ENCODE measurements at regions not wholly inside any gene's neighbourhood (a gene's known extent, or its start where the extent isn't known, plus 50 kb on each side); places are given as distances from the start of the nearest gene placed in this dataset.
A peak's percentile ranks its signal among the peaks of the same experiment; 100 is the strongest.

GRCh38 chr11:76721755-76722677, 51.5 kb upstream of the LRRC32 start:
- Histone ChIP-seq H3K36me3 (ENCODE audit: insufficient read depth in 1 of 2, low read depth in 1 of 2) (no peaks in the 10 kb centered on the region), H3K9me3 (no peaks in the 10 kb centered on the region), H3K4me3 (peak overlapping the region; percentile 18), H3K27me3 (ENCODE audit: insufficient read depth in 3 of 3, low read length in 2 of 3) (peaks cover 0 to 7% (median 0%) of the 10 kb centered on the region in 3 donors), H3K4me1 (peaks cover 8% of the 10 kb centered on the region), H3K27ac (no peak overlapping the region)
- DNase-seq (peak; percentile 86 to 90), ATAC-seq (peak; percentile 86 to 98 (median 94))
- peak; percentile 84 for TF ChIP-seq CTCF (IDR thresholded peaks at IDR 0.05)
- intact Hi-C loops (cut with DNase I) = loop anchor here in 1 of 2 donors (10.0 kb wide), 1 partner anchor 373 kb away; no protein-coding TSS in a partner anchor
- WGBS, 3 donors = 12 to 14% (median 13%) methylated on average over 24 to 25 of the region's 25 CpGs

GRCh38 chr11:76723142-76723541, 52.6 kb upstream of the LRRC32 start:
- Histone ChIP-seq H3K9me3 (no peaks in the 10 kb centered on the region), H3K36me3 (ENCODE audit: insufficient read depth in 1 of 2, low read depth in 1 of 2) (no peaks in the 10 kb centered on the region), H3K4me1 (peaks cover 8% of the 10 kb centered on the region), H3K27ac (no peak overlapping the region), H3K4me3 (no peak overlapping the region), H3K27me3 (ENCODE audit: insufficient read depth in 3 of 3, low read length in 2 of 3) (peaks cover 0 to 7% (median 0%) of the 10 kb centered on the region in 3 donors)
- DNase-seq (no peak), ATAC-seq (no peak)
- intact Hi-C loops (cut with DNase I) = loop anchor here in 1 of 2 donors (10.0 kb wide), 1 partner anchor 372 kb away; no protein-coding TSS in a partner anchor
- TF ChIP-seq CTCF (IDR thresholded peaks at IDR 0.05) = no peak
- 48 to 65% (median 59%) methylated on average over 2 of the region's 2 CpGs for WGBS, 3 donors

GRCh38 chr11:76723548-76723947, 53.0 kb upstream of the LRRC32 start:
- 67 to 68% (median 68%) methylated on average over 1 of the region's 1 CpG for WGBS, 3 donors
- no peak for TF ChIP-seq CTCF (IDR thresholded peaks at IDR 0.05)
- H3K9me3 ChIP-seq = no peaks in the 10 kb centered on the region
- DNase-seq (no peak), ATAC-seq (no peak)
- peaks cover 0 to 7% (median 0%) of the 10 kb centered on the region in 3 donors for H3K27me3 ChIP-seq (ENCODE audit: insufficient read depth in 3 of 3, low read length in 2 of 3)
- H3K27ac ChIP-seq = no peak overlapping the region
- no peaks in the 10 kb centered on the region for H3K36me3 ChIP-seq (ENCODE audit: insufficient read depth in 1 of 2, low read depth in 1 of 2)
- intact Hi-C loops (cut with DNase I) = loop anchor here in 1 of 2 donors (10.0 kb wide), 1 partner anchor 371 kb away; no protein-coding TSS in a partner anchor
- H3K4me1 ChIP-seq = peaks cover 8% of the 10 kb centered on the region
- no peak overlapping the region for H3K4me3 ChIP-seq

- ATAC-seq (no peak), DNase-seq (no peak)
- intact Hi-C loops (cut with DNase I) = loop anchor here in 1 of 2 donors (10.0 kb wide), 1 partner anchor 371 kb away; no protein-coding TSS in a partner anchor
- no peak for TF ChIP-seq CTCF (IDR thresholded peaks at IDR 0.05)
- H3K27me3 ChIP-seq (ENCODE audit: insufficient read depth in 3 of 3, low read length in 2 of 3) = peaks cover 0 to 7% (median 0%) of the 10 kb centered on the region in 3 donors
- no peaks in the 10 kb centered on the region for H3K36me3 ChIP-seq (ENCODE audit: insufficient read depth in 1 of 2, low read depth in 1 of 2)
- peaks cover 8% of the 10 kb centered on the region for H3K4me1 ChIP-seq
- no peak overlapping the region for H3K27ac ChIP-seq
- no peak overlapping the region for H3K4me3 ChIP-seq
- no peaks in the 10 kb centered on the region for H3K9me3 ChIP-seq
- 43 to 53% (median 45%) methylated on average over 3 of the region's 3 CpGs for WGBS, 3 donors
These were observed 53.7 kb upstream of the LRRC32 start for GRCh38 chr11:76724171-76724768.
